ENCODE measurements at regions not wholly inside any gene's neighbourhood (a gene's known extent, or its start where the extent isn't known, plus 50 kb on each side); places are given as distances from the start of the nearest gene placed in this dataset.

DNA sequence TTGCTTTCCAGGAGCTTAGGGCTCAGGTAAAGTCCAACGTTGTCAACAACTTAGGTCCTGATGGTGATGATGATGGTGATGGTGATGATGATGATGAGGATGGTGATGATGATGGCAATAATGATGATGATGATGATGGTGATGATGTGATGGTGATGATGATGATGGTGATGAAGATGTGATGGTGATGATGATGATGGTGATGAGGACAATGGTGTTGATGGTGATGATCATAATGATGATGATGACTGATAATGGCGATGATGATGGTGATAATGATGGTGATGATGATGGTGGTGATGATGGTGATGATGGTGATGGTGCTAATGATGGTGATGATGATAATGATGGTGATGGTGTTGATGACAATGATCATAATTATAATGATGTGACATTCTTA lies 750.2 kb downstream of the TBC1D22A start:
- TF ChIP-seq, protein P1, sequence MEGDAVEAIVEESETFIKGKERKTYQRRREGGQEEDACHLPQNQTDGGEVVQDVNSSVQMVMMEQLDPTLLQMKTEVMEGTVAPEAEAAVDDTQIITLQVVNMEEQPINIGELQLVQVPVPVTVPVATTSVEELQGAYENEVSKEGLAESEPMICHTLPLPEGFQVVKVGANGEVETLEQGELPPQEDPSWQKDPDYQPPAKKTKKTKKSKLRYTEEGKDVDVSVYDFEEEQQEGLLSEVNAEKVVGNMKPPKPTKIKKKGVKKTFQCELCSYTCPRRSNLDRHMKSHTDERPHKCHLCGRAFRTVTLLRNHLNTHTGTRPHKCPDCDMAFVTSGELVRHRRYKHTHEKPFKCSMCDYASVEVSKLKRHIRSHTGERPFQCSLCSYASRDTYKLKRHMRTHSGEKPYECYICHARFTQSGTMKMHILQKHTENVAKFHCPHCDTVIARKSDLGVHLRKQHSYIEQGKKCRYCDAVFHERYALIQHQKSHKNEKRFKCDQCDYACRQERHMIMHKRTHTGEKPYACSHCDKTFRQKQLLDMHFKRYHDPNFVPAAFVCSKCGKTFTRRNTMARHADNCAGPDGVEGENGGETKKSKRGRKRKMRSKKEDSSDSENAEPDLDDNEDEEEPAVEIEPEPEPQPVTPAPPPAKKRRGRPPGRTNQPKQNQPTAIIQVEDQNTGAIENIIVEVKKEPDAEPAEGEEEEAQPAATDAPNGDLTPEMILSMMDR (IDR thresholded peaks at IDR 0.05), result no peak
- no peak for TF ChIP-seq ZFX (IDR thresholded peaks at IDR 0.05; ENCODE audit: borderline replicate concordance)
